Endothelial cell of umbilical vein (primary cell): ENCODE measurements at regions not wholly inside any gene's neighbourhood (a gene's known extent, or its start where the extent isn't known, plus 50 kb on each side); places are given as distances from the start of the nearest gene placed in this dataset.

Experiments
- BruUV-seq: library from RNA; stranded (reverse); fragments of 400-500 nt; replicated peaks from 2 replicates; lab custom pipeline; 2021; lab: Mats Ljungman, UMichigan
- CTCF ChIA-PET: fragments of 300-600, 350-600 bp; sonication (Branson Sonifier 250); formaldehyde crosslinking; loops from one replicate; lab custom pipeline; 2021; ENCODE audit warnings: antibody characterized with exemption, inconsistent platforms; lab: Charles Lee
- POLR2A ChIA-PET: fragments of 300-600, 350-600 bp; sonication (Branson Sonifier 250); formaldehyde crosslinking; loops from one replicate; lab custom pipeline; 2021; ENCODE audit warnings: antibody characterized with exemption, inconsistent platforms; lab: Charles Lee
- DNase-seq: peaks from one replicate; pipeline ENCODE4 v3.0.0-alpha.2; 2011; ENCODE audit warnings: low read depth, low spot score
- FAIRE-seq: peaks from 2 replicates; lab custom pipeline; 2011; peaks lifted over from hg19 to GRCh38; lab: Jason Lieb, UNC
- H2AFZ ChIP-seq: 2 replicates; pipeline ENCODE4 v1.6.0; 2012; ENCODE audit warnings: low read depth, low read length, control low read depth, inconsistent platforms
- H3K27ac ChIP-seq: 2 replicates; pipeline ENCODE4 v1.5.1; 2011; ENCODE audit warnings: low read depth, mild to moderate bottlenecking, control low read depth, low read length, moderate library complexity; ENCODE audit not compliant: insufficient read depth
- H3K27me3 ChIP-seq, 2 experiments: 2 replicates each; pipeline versions ENCODE4 v1.6.0 to v1.6.1; 2011; ENCODE audit warnings: low read length in 2 of 2, mixed read lengths in 1 of 2; ENCODE audit not compliant: control insufficient read depth in 2 of 2, insufficient read depth in 2 of 2
- H3K36me3 ChIP-seq, 2 experiments: 2 replicates in 1 of 2; 3 replicates in 1 of 2; pipeline ENCODE4 v1.5.1; 2011; ENCODE audit warnings: low read length in 2 of 2, mild to moderate bottlenecking in 1 of 2, moderate library complexity in 1 of 2; ENCODE audit not compliant: control insufficient read depth in 2 of 2, insufficient read depth in 2 of 2; ENCODE audit errors: extremely low read depth in 1 of 2
- H3K4me1 ChIP-seq: 3 replicates; pipeline ENCODE4 v1.5.1; 2011; ENCODE audit warnings: mild to moderate bottlenecking, low read length; ENCODE audit not compliant: control insufficient read depth, insufficient read depth; ENCODE audit errors: extremely low read depth
- H3K4me2 ChIP-seq: 2 replicates; pipeline ENCODE4 v1.6.1; 2011; ENCODE audit warnings: low read length, control low read depth, mixed read lengths; ENCODE audit not compliant: insufficient read depth
- H3K4me3 ChIP-seq, 3 experiments: fragments of 200-600 bp in 1 of 3; sonication (generic), shearing (Covaris generic) in 1 of 3; replicated peaks in 1 of 3; 2 replicates each; pipeline ENCODE4 v1.5.1; 2011 to 2016; ENCODE audit warnings: control low read depth in 3 of 3, low read length in 3 of 3, mild to moderate bottlenecking in 2 of 3, inconsistent platforms in 1 of 3, low read depth in 1 of 3, moderate library complexity in 1 of 3; ENCODE audit not compliant: insufficient read depth in 1 of 3
- H3K79me2 ChIP-seq: 2 replicates; pipeline ENCODE4 v1.6.0; 2012; ENCODE audit warnings: low read length, inconsistent platforms; ENCODE audit not compliant: control insufficient read depth, insufficient read depth
- H3K9ac ChIP-seq: replicated peaks from 2 replicates; pipeline ENCODE3; 2011; ENCODE audit warnings: low read length, control low read depth; ENCODE audit not compliant: insufficient read depth; ENCODE audit errors: extremely low read depth
- H3K9me1 ChIP-seq: replicated peaks from 3 replicates; pipeline ENCODE4 v1.6.0; 2011; ENCODE audit warnings: mild to moderate bottlenecking, low read length; ENCODE audit not compliant: control insufficient read depth, insufficient read depth; ENCODE audit errors: extremely low read depth
- H3K9me3 ChIP-seq: replicated peaks from 2 replicates; pipeline ENCODE4 v1.5.1; 2012; ENCODE audit warnings: low read length, inconsistent platforms; ENCODE audit not compliant: control insufficient read depth, insufficient read depth
- H4K20me1 ChIP-seq: replicated peaks from 2 replicates; pipeline ENCODE3; 2011; ENCODE audit warnings: mild to moderate bottlenecking, low read length; ENCODE audit not compliant: control insufficient read depth, insufficient read depth; ENCODE audit errors: extremely low read depth
- CTCF ChIP-seq, 2 donors: IDR thresholded peaks; 1 replicate in 1 of 2; 2 replicates in 1 of 2; pipeline ENCODE4 v1.5.1; 2011; ENCODE audit warnings: low read length in 2 of 2, mild to moderate bottlenecking in 2 of 2, moderate library complexity in 2 of 2, control low read depth in 1 of 2, inconsistent platforms in 1 of 2, low read depth in 1 of 2; ENCODE audit not compliant: insufficient read depth in 1 of 2; ENCODE audit errors: extremely low read depth in 1 of 2
- EZH2 ChIP-seq: IDR thresholded peaks from 2 replicates; pipeline ENCODE4 v1.6.1; 2012; ENCODE audit warnings: borderline replicate concordance, low read depth, mild to moderate bottlenecking, moderate library complexity, low read length, inconsistent platforms; ENCODE audit not compliant: severe bottlenecking
- FOS ChIP-seq: IDR thresholded peaks from 2 replicates; pipeline ENCODE4 v1.6.1; 2011; ENCODE audit warnings: mild to moderate bottlenecking, low read length, moderate library complexity, borderline replicate concordance; ENCODE audit not compliant: insufficient read depth
- GATA2 ChIP-seq: IDR thresholded peaks from 2 replicates; pipeline ENCODE4 v1.7.0; 2011; ENCODE audit warnings: low read depth, mild to moderate bottlenecking, moderate library complexity, mixed read lengths, low read length; ENCODE audit not compliant: insufficient read length, insufficient read depth
- JUN ChIP-seq: IDR thresholded peaks from 2 replicates; pipeline ENCODE4 v1.6.1; 2011; ENCODE audit warnings: borderline replicate concordance, low read depth; ENCODE audit not compliant: insufficient read length, insufficient read depth
- MYC ChIP-seq: IDR thresholded peaks from one replicate; pipeline ENCODE4 v1.6.1; 2011; ENCODE audit warnings: mild to moderate bottlenecking, low read depth, low read length
- POLR2A ChIP-seq: IDR thresholded peaks from 2 replicates; pipeline ENCODE4 v1.6.1; 2012; ENCODE audit warnings: low read depth, mild to moderate bottlenecking, control low read depth, low read length
- POLR2AphosphoS5 ChIP-seq: IDR thresholded peaks from 2 replicates; pipeline ENCODE4 v1.6.1; 2012; ENCODE audit warnings: low read depth, mild to moderate bottlenecking, control low read depth, low read length, moderate library complexity; ENCODE audit not compliant: insufficient read depth
- dilution Hi-C: fragments of 300-500 bp; cut with MboI; formaldehyde crosslinking; loops from one replicate; pipeline ENCODE4 v1.15.0; 2019; ENCODE audit warnings: low sequenced_read_pairs; ENCODE audit not compliant: extremely low pct_ligation_motif_present
- intact Hi-C: fragments of 100-400 bp; cut with micrococcal nuclease; formaldehyde crosslinking; loops from one replicate; pipeline ENCODE4 v1.10.0; 2022
- TF ChIP-seq, protein P1 (sequence below): IDR thresholded peaks from 2 replicates; pipeline ENCODE4 v1.6.1; 2011; ENCODE audit not compliant: insufficient read depth, insufficient read length

DNA sequence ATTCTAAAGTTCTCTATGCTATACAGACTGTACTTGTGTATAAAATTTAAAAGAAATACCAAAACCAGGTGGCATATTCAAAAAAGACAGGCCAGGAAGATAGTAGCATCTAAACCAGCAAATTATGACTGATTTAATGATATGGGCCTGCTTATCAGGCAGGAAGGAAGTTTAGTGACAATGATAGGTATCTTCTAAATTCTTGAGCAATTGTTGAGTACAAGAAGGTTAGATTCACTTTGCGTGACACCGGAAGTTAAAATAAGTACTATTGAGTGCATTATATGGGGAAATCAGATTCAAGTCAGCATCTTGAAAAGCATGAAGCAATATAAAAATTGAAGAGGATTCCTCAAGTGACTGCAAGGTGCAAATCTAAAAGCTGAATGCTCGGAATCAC, 186.8 kb upstream of the RGS18 start:
- no peak for TF ChIP-seq POLR2AphosphoS5
- TF ChIP-seq FOS = no peak
- Histone ChIP-seq H3K27me3 (no peaks in the 10 kb centered on the region), H3K4me2 (no peak overlapping the region), H3K4me3 (no peak overlapping the region), H3K9me1 (no peaks in the 10 kb centered on the region), H3K4me1 (no peaks in the 10 kb centered on the region), H3K79me2 (no peaks in the 10 kb centered on the region), H3K36me3 (no peaks in the 10 kb centered on the region), H3K9ac (no peak overlapping the region), H2AFZ (no peak overlapping the region), H4K20me1 (no peaks in the 10 kb centered on the region), H3K9me3 (no peaks in the 10 kb centered on the region), H3K27ac (no peak overlapping the region)
- ChIA-PET CTCF (no interaction called here), POLR2A (no interaction called here)
- dilution Hi-C loops (no loop called here), intact Hi-C loops (no loop called here)
- DNase-seq = no peak
- no TSS peak for BruUV-seq
- no peak for FAIRE-seq

- Histone ChIP-seq H3K27ac (no peak overlapping the region), H3K27me3 (no peaks in the 10 kb centered on the region), H3K4me2 (no peak overlapping the region), H3K79me2 (no peaks in the 10 kb centered on the region), H3K9ac (no peak overlapping the region), H3K4me3 (no peak overlapping the region), H3K4me1 (no peaks in the 10 kb centered on the region), H3K36me3 (no peaks in the 10 kb centered on the region), H4K20me1 (no peaks in the 10 kb centered on the region), H2AFZ (no peak overlapping the region), H3K9me3 (no peaks in the 10 kb centered on the region), H3K9me1 (no peaks in the 10 kb centered on the region)
- intact Hi-C loops (no loop called here), dilution Hi-C loops (no loop called here)
- no TSS peak for BruUV-seq
- POLR2A ChIA-PET = no interaction called here
- CTCF ChIA-PET = no interaction called here
- FAIRE-seq = no peak
- TF ChIP-seq JUN = no peak
- no peak for TF ChIP-seq GATA2
- TF ChIP-seq MYC = no peak
- no peak for TF ChIP-seq CTCF (IDR thresholded peaks at IDR 0.05; ENCODE audit: extremely low read depth in 1 of 2, insufficient read depth in 1 of 2, low read depth in 1 of 2, low read length in 2 of 2)
- no peak for TF ChIP-seq FOS
- no peak for TF ChIP-seq POLR2AphosphoS5
- TF ChIP-seq EZH2 = no peak
- no peak for TF ChIP-seq POLR2A
- TF ChIP-seq, protein P1, sequence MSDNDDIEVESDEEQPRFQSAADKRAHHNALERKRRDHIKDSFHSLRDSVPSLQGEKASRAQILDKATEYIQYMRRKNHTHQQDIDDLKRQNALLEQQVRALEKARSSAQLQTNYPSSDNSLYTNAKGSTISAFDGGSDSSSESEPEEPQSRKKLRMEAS = no peak
- no peak for DNase-seq
These were observed 184.3 kb upstream of the RGS18 start for GRCh38 chr1:191974004-191974403.
